NCI-H146 (cell line): ENCODE measurements at regions not wholly inside any gene's neighbourhood (a gene's known extent, or its start where the extent isn't known, plus 50 kb on each side); places are given as distances from the start of the nearest gene placed in this dataset.

ENCODE experiments used
- DNase-seq: peaks from one replicate; lab custom pipeline; 2025; lab: John Stamatoyannopoulos, UW

DNA sequence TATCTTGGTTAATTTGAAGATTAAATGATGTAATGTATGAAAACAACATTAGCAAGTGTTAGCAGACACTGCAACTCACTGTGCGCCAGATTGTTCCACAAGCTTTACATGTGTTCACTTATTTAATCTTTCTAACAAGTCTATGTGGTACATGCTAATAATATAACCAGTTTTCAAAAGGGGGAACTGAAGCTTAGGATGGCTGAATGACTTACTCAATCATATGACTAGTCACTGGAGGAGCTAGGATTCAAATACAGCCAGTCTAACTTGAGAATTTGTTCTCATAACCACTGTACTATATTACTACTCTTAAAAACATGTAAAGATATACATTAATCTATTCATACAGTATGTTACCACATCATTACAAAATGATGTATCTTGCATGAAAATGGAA, 60.5 kb upstream of the LRIG3 start:
- no peak for DNase-seq

DNA sequence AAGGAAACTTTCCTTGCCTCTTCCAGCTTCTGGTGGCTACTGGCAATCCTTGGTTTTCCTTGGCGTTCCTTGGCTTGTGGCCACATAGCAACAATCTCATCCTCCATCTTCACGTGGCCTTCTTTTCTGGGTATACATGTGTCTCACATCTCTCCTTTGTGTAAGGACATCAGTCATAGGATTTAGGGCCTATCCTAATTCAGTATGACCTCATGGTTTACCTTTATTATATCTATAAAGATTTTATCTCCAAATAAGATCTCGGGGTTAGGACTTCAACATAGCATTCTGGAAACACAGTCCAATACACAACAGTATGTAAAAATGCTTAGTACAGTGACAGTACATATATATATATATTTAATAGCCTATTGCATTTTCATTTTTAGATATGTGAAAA, 58.4 kb upstream of the LRIG3 start:
- DNase-seq: no peak

DNA sequence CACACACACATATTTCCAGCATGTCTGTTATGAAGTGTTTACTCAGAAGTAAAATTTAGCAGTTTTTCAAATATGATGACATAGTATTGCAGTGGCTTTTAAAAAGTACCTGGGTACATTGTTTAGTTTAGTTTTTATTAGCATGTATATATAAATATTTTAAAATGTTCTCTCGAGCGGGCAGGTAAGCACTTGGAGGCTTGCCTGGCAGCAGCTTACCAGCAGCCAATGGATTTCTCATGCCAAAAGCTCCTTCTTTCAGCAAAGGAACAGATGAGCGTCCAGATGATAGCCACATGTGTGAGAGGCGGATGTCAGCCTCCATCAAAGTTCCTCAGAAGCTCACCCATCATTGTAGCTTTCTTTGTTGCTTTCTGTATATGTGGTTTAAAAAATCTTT, 57.2 kb upstream of the LRIG3 start:
- DNase-seq: no peak

DNA sequence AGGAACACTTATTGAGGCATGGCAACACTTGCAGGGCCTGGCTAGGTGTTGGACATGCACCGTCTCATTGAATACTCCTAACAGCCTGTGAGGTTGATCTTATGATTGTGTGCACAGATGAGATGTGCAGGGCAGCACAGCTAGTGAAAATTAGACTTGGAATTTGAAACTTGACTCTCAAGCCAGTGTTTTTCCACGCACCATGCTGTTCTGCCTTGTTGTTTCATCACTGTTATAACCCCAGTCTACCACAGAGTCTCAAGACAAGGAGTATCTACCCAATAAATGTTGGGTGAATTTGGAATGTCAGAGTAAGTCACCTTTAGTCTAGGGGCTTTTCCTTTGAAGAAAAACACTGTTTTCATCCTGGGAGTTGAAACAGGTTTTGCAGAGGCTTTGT, 55.8 kb upstream of the LRIG3 start:
- DNase-seq: no peak
